ENCODE measurements at regions not wholly inside any gene's neighbourhood (a gene's known extent, or its start where the extent isn't known, plus 50 kb on each side); places are given as distances from the start of the nearest gene placed in this dataset.

GRCh38 chr9:36739373-36740116 lies 166.8 kb downstream of the MELK start:
- no peak overlapping the region for H3K27ac Mint-ChIP-seq
- no peak overlapping the region for H3K27ac ChIP-seq (ENCODE audit: insufficient read length, low read depth, low read length)

More at GRCh38 chr9:36739373-36740116, 166.8 kb downstream of the MELK start:
- Histone ChIP-seq H3K4me2 (ENCODE audit: insufficient read depth, insufficient read length, low read length) (no peak overlapping the region), H2BK15ac (ENCODE audit: low read depth, low read length) (no peak overlapping the region), H3K79me2 (ENCODE audit: insufficient read depth, low read length) (no peaks in the 10 kb centered on the region), H2BK12ac (ENCODE audit: insufficient read length, low read depth, low read length) (no peak overlapping the region), H4K5ac (ENCODE audit: insufficient read length, low read depth, low read length) (no peak overlapping the region), H4K8ac (replicated peaks; ENCODE audit: insufficient read length, low read depth, low read length) (no peak overlapping the region), H2AFZ (ENCODE audit: low read length) (no peak overlapping the region), H2AK5ac (ENCODE audit: insufficient read length, low read length) (no peak overlapping the region), H4K91ac (ENCODE audit: insufficient read length, low read depth, low read length) (no peak overlapping the region), H3K9me3 (ENCODE audit: control insufficient read depth, low read depth, low read length) (no peaks in the 10 kb centered on the region), H3K14ac (ENCODE audit: insufficient read depth, low read length) (no peak overlapping the region), H3K23me2 (ENCODE audit: insufficient read length, low read depth, low read length, poor library complexity, severe bottlenecking) (no peaks in the 10 kb centered on the region), H3K79me1 (ENCODE audit: insufficient read depth, low read depth, low read length, poor library complexity, severe bottlenecking) (no peaks in the 10 kb centered on the region), H3K23ac (ENCODE audit: insufficient read length, low read depth, low read length) (no peak overlapping the region), H3K4me1 (ENCODE audit: insufficient read depth, low read length) (no peaks in the 10 kb centered on the region; the same call in 1 of the 2 replicates), H2BK5ac (ENCODE audit: insufficient read length, low read length) (no peak overlapping the region), H4K20me1 (ENCODE audit: control insufficient read depth, insufficient read depth, insufficient read length) (no peaks in the 10 kb centered on the region), H2BK120ac (ENCODE audit: low read depth, low read length, poor library complexity, severe bottlenecking) (no peak overlapping the region), H3K4ac (ENCODE audit: low read depth, low read length) (no peak overlapping the region), H3K27me3 (ENCODE audit: insufficient read depth, low read length) (no peaks in the 10 kb centered on the region; the same call in 1 of the 2 replicates), H3K9ac (ENCODE audit: extremely low read depth, insufficient read length, low read length) (no peak overlapping the region), H2BK20ac (ENCODE audit: low read depth, low read length, poor library complexity, severe bottlenecking) (no peak overlapping the region), H3T11ph (ENCODE audit: low read length) (no peak overlapping the region), H3K18ac (ENCODE audit: insufficient read length, low read depth, low read length) (no peak overlapping the region), H3K56ac (ENCODE audit: insufficient read length, low read depth, low read length) (no peak overlapping the region)
- Mint-ChIP-seq H3K36me3 (ENCODE audit: insufficient read depth in 1 of 3, low read depth in 3 of 3) (no peaks in the 10 kb centered on the region), H3K4me3 (peak overlapping the region in 1 of 2 experiments; percentile 6; a peak in 1 of 5 replicates), H3K27me3 (ENCODE audit: low read depth) (0 out of 2 replicates have a peak, but pooled peaks cover 2% of the 10 kb centered on the region), H3K9me3 (no peaks in the 10 kb centered on the region), H3K4me1 (peaks cover 16 to 23% of the 10 kb centered on the region in 2 experiments)
- DNase-seq: no peak
- no CpG with 5 or more reads among the region's 47 CpGs for WGBS (ENCODE audit: extremely low coverage, insufficient read length, low lambda C conversion rate)
- no peak for TF ChIP-seq CTCF (conservative IDR thresholded peaks at IDR 0.05)

Data from H9 (cell line).